SHP77 treated with DMSO at 0.1 percent for 48 hours (cell line): ENCODE measurements at regions not wholly inside any gene's neighbourhood (a gene's known extent, or its start where the extent isn't known, plus 50 kb on each side); places are given as distances from the start of the nearest gene placed in this dataset.
"Not testable (repeated sequence)": the region's sequence is repeated elsewhere in the genome, so short reads cannot be mapped to it uniquely, and the experiment has no call there.

ENCODE experiments used
- DNase-seq: peaks from one replicate; lab custom pipeline; 2025; lab: John Stamatoyannopoulos, UW

DNA sequence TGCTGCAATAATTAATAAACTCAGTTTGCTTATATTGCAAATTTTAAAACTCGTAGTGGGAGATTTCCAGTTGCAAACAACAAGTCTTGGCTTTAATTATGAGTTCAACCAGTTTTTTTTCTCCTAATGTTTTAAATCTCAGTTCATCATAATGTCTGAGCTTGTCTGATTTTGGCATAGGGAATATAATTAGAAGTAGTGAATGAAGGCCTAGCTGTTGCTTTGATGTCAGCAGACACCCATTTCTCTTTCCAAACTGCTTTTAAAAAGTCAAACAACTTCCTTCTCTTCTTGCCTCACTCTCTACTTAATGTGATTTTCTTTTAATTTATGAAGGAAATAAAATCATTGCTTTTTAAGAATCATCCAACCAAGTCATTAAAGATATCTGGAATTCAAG is 1462.1 kb downstream of the DPP10 start:
- no peak for DNase-seq

DNA sequence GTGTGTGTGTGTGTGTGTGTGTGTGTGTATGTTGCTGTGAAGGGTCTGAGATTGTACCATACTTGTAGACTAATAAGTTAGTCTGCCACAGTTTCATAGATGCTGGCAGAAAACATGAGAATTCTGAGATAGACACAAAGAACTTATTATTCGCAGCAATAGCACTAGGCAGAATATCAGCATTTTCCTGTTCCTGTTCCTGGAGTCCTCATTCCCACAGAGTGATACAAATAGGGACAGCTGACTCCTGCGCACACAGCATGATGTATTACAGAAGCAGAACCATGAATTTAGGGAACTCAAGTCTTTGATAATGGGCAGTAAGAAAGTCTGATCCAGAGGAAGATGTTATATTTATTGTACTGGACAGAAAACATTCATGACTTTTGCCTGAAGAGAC is 1466.3 kb downstream of the DPP10 start:
- DNase-seq, result no peak

DNA sequence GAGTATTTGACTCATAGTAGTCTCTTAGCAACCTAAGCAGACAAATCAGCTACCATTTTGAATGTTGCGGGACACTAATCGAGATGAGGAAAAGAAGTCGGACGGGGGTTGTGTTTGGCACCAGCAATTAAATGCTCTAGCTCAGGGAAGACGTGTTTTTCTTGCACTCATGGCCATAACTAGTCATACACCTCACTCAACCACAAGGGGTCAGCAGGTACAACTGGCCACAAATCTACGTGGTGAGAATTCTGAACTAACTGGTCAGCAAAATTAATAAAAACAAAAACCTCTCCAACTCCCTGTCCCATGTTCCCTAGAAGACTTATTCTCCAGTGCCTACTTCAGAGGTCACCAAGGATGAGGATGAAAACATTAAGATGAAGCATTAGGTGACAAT is 1467.8 kb downstream of the DPP10 start:
- DNase-seq, result no peak

DNA sequence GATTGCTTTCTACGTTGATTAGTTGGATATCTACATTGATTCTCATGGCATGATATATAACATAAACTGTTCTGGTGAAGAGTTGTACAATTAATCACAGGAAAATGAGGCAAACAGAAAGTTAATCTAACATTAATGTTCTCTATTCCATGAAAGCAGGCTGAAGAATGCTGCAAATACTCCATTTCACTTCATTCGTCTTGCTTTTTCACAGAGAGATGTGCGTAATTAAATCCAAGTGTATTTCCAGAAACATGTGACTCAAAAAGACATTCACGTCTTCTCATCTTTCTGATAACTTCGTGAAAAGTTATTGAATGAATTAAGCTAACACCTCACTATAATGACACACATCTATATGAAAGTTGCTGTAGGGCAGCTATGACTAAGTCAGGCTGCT is 1471.5 kb downstream of the DPP10 start:
- DNase-seq, result no peak

DNA sequence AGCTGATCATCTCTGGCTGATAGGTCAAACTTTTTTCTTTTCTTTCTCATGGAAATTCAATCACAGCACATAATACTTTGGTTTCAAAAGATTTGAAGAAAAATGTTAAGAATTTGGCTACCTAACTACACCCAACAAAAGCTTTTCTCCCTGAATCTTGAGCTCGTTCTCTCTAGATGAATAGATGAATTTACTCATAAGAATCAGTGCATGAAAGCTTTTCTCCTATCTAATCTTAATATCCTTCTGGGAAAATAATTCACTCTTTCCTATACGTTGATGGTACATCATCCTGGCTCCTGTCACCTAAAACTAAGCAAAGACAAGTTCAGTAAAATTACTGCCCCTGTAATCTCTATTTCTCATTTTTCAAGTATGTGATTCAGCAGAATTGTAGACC is 1479.1 kb downstream of the DPP10 start:
- DNase-seq, result no peak

DNA sequence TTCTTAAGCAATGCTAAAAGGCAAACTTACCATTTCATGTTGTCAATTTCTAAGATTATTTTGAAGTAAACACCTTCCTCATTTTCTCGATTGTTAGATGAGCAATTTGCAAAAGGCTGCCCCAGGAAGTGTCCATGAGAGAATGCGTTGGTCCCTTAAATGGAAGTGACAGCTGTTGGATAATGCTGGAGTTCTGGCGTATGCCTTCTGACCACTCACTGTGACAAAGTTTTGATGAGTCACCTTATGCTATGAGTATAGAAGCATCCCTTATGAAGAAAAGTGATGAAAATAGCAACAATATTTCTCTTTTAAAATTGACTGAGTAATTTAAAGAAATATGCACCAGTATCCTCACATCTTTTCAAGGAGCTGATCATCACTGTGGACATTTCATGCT is 1497.5 kb downstream of the DPP10 start:
- DNase-seq, result no peak

DNA sequence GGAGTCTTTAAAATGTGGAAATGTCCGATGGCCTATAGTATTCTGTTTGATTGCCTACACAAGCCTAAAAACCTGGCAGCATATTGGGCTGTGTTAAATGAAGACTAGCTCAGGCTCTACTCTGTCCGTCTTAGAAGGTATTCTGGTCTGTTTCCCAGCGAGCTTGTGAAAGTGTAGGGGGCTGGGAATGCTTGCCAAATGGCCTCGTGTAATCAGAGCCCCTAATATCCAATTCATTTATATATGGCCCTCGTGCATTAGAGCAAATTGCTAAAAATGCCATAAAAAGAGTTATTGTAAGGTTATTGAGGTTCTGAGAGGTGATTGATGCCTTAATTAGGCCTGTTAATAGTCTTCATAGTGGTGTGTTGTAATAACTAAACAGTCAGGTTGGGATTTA is 1500.4 kb downstream of the DPP10 start:
- no peak for DNase-seq

DNA sequence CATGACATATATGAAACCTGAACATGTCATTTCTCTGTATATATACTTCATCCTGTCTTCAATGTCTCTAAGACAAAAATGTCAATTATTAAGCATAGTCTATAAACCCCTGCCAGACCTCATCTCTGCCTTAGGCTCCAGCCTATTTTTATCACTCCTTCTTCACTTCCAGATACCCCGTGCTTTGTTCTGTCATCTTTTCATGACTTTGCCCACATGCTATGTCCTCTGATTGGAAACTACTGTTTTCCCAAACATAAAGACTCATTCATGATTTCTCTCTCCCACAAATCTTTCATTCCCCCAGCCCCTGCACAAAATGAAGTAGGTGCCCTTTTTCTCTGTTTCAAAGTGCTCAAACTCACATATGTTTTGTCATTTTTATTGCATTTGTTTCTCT is 1503.9 kb downstream of the DPP10 start:
- no peak for DNase-seq

DNA sequence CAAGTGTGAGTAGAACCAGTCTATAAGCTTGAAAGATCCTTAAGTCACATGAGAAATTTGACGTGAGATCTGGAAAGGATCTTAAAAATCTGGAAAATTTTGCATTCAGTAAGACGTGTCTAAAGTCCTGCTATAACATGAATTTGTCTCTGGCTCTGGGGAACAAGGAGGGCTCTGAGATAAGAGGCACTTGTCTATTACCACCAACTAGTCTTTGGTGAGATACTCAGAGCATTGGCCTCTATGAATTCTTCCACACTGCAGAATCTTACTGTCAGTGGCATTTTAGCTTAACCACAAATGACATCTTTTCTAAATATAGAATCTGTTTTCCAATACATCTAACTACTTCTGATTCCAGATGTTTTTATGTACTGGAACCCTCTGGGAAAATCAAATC is 1504.5 kb downstream of the DPP10 start:
- no peak for DNase-seq

DNA sequence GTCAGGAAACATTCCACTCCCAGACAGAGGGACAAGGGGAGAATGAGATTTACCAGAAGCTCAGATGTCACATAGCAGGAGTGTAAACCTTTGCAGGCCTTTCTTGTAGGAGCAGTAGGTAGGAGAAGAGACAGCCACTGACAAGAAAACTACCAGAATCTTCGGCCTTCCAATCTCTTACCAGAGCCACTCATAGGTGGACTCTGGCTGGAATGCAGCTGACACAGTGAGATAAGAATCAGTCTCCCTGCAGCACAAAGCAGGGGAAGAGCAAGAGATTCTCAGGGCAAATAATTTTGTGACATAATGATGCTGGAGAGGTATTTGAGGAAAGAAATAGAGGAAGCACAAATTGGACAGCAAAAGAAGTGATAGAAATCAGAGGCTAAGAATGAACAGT is 1534.5 kb downstream of the DPP10 start:
- no peak for DNase-seq

DNA sequence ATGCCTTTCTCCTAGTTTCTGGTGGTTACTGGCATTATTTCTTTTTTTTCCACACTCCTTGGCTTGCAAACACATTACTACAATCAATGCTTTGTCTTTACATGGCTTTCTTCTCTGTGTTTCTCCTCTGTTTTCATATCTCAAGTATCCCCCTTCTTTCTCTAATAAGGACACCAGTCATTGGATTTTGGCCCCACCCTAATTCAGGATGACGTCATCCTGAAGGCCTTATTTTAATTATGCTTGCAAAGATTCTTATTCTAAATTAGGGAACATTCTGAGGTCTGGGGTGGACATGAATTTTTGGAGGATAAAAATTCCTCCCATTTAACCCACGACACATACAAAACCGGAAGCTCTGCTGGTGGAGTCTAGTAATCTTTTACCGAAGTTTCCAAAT is 1556.6 kb downstream of the DPP10 start:
- DNase-seq, result no peak

DNA sequence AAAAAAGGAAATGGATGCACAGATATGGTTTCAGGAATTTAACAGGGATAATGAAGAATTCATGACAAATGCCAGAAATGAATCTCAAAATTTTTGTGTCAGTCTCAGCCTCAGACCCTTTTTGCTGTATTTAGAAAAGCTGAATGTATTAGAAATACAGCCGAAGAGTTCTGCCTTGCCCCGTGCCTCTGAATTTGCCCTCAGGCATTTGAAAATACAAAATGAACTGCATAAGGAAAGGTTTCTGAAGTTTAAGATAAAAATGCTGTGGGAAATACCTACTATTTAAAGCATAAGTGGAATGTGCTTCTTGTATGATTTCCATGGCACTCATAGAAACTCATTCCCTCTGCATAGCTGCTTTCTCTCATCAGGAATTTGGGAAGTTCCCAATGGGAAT is 1580.6 kb downstream of the DPP10 start:
- DNase-seq, result no peak

DNA sequence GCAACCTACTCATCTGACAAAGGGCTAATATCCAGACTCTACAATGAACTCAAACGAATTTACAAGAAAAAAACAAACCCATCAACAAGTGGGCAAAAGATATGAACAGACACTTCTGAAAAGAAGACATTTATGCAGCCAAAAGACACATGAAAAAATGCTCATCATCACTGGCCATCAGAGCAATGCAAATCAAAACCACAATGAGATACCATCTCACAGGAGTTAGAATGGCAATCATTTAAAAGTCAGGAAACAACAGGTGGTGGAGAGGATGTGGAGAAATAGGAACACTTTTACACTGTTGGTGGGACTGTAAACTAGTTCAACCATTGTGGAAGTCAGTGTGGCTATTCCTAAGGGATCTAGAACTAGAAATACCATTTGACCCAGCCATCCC is 1596.3 kb downstream of the DPP10 start:
- not testable (repeated sequence) for DNase-seq

DNA sequence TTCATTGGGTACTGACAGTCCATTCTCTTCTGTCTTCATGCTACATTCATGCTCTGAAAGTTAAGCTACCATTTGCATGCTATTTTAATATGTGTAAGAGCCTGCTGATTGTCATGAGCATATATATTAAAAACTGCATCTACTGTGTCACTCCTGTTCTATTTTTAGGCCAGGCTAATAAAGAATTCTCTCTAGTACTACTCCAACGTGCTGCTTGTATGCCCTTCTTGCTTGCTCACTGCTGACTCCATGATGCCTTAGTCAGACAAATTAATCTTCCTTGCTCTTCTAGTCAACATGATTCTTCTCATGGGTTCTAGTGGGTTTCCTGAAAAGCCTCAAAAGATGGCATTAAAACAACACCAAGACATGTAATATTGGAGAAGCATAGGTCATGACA is 1600.1 kb downstream of the DPP10 start:
- no peak for DNase-seq

DNA sequence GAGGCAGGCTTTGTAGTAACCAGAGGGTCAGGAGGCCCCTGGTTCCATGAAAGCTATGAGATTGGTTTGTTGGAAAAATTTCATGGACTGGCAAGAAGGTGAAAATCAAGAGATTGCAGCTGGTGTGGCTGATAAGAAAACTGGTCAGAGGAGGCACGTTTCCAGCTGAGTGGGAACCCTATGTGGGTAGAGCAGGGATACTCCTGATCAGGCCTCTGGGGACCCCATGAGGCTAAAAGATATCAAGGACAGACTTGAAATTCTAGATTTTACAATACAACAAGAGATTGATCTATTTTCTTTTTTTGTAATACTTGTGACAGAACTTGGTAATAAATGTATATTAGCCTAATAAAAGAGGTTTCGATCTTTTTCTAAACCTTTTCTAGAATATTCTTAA is 1615.1 kb downstream of the DPP10 start:
- no peak for DNase-seq

DNA sequence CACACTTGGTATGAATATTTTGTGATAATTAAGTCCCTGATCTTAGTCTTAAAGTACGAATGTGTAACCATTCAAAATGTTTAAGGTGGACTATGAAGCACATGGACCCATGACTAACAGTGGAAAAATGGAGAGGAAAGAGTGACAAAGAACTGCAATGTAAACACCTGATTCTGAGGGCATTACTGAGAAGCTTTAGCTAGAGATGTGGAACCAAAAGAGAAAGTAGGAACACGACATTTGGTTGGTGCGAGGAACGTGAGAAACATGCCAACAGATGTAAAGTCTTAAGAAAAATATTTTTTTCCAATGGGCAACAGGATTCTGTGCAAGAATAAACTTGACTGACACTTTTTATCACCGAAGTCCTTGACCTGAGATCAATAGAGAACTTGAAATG is 1618.6 kb downstream of the DPP10 start:
- DNase-seq, result no peak

DNA sequence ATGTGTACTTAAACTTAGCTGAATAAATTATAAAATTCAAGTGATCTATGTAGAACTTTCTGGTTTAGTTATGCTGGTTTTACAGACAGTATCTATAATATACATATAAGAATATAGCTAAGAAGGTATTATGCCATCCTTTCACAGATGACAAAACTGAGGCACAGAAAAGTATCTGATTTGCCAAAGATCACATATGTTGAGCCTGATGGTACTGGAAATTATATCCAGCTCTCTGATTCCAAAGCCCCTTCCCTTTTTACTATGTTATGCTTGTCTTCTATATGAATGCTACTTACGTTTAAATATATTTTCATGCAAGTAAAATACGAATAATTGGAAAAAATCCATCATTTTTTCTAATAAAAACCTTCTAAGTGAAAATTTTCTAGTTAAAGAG is 1631.3 kb downstream of the DPP10 start:
- DNase-seq, result no peak

DNA sequence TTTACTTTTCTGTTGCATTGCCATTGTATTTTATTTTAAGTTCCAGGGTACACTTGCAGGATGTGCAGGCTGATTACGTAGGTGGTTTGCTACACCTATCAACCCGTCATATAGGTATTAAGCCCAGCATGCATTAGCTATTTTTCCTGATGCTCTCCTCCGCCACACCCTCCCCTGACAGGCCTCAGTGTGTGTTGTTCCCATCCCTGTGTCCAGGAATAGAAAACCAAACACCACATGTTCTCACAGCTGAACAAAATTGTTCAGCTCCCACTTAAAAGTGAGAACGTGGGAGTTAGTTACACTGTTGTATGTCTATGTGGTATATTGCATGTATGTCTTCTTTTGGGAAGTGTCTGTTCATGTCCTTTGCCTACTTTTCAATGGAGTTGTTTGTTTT is 1631.7 kb downstream of the DPP10 start:
- DNase-seq, result no peak

DNA sequence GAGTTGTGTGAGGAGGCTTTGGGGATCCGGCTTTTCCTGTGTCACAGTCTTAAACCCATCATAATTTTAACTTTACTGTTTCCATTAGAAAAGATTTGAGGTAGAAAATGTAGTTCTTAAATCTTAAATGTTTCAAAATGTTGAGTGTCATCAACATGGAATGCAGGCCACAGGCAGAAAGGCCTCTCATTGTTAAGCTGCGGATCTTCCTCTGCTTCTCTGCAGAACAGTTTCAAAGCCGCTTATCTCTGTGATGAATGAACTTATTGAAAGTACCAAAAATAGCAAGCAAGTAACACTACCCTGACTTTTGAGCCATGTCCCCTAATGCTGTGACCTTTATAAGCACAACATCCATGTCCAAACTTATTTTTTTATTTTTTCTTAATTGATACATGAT is 1645.8 kb downstream of the DPP10 start:
- DNase-seq, result no peak

DNA sequence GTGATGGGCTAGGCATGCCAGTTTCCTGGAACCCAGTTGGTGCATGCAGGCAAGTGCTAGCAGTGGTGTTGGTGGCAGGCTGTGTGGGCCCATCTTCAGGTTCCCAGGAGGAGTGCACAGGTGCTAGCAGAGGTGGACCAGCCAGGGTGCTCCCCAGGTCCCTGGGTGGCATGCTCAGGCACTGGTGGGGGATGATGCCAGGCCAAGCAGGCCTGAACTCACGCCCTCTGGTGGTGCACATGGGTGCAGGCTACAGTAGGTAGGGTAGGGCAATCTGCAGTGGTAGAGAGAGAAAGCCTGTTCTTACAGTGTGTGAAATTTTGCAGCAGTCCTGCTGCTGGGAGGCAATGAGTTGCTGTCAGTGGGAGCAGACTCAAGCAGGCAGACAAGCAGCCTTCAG is 1651.8 kb downstream of the DPP10 start:
- no peak for DNase-seq

DNA sequence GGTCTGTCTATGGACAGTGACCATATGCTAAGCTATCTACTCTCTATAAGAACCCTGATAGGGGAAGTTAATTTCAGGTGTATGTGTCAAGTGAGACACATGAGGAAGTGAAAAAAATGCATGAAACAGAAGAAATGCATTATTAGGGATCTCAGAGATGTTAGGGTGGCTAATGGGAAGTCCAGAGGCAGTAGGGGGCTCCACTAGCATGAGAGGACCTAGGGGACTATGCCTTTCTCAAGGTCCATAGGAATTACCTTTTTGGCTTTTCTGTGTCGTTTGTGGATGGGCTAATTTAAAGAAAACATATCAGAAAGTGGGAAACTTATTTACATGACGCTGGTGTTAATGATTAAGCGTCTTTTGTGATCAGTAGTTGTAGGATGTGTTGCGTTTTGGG is 1653.2 kb downstream of the DPP10 start:
- no peak for DNase-seq

DNA sequence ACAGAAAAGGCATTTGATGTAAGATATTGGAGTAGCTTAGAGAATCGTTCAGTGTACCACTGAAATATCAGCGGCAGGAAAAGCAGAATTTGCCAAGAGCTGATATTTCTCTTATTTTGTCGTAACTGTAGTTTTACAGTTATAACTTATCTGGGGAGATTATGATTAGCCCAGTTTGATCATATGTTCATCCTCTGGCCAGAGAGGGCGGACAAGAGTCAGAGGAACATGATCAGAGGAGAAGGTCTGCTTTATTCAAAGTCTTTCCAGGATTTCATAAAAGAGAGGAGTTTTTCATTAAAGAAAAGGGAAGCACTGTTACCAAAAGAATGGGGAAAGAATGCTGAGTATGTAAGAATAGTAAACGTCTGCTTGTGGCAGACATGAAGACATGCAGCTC is 1655.6 kb downstream of the DPP10 start:
- DNase-seq, result no peak

DNA sequence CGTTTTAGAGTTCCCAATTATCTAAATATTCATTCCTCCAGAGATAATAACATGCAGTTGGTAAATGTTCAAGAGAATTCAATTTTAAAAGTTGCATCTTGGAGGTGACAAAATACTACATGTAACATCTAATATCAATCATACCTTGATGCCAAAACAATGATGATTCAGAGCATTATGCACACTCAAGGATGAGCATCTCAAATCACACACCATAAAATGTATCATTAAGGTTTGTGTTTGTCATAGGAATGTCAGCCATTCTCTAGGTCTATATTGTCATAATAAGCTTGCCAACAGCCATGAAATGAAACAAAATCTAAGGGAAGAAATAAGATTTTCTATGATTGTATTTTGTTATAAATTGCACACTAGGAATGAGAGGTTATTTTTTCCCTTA is 1667.0 kb downstream of the DPP10 start:
- no peak for DNase-seq

DNA sequence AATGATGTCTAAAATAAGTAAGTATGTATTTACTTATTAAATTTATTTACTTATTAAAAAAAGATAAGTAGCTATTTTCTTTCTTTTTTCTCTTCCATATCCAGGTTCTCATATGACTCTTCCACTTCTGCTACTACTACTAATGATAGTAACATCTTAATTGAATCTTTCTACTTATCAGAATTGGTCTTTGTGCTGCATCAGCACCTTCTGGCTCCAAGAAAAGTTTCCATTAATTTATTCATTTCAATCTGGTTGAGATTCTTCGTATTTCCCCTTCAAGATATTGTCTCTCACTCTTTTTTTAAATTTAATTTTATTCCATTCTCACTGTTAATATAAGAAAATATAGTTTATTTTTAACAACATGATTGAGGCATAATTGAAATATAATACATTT is 1675.4 kb downstream of the DPP10 start:
- DNase-seq, result no peak

DNA sequence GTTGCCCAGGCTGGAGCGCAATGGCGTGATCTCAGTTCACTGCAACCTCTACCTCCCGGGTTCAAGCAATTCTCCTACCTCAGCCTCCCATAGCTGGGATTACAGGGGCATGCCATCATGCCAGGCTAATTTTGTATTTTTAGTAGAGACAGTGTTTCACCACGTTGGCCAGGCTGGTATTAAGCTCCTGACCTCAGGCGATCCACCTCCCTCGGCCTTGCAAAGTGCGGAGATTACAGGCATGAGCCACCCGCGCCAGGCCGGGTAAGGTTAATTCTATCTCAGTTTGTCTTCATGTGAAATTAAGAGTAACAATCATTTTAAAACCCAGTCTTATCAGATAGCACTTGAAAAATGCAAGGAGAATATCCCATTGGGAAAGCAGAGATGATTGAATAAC is 1681.7 kb upstream of the DDX18 start:
- DNase-seq, result no peak
